OCI-LY1 (cell line): ENCODE measurements at regions not wholly inside any gene's neighbourhood (a gene's known extent, or its start where the extent isn't known, plus 50 kb on each side); places are given as distances from the start of the nearest gene placed in this dataset.

ENCODE experiments used
- H2AFZ ChIP-seq: fragments of 200-600 bp; sonication (generic), shearing (Covaris generic); 2 replicates; pipeline ENCODE4 v1.6.0; 2014; ENCODE audit warnings: antibody characterized with exemption, mild to moderate bottlenecking, low read length
- H3F3A ChIP-seq: fragments of 200-600 bp; sonication (generic), shearing (Covaris generic); 2 replicates; pipeline ENCODE4 v1.6.0; 2014; ENCODE audit warnings: mild to moderate bottlenecking, antibody characterized with exemption, low read length, moderate library complexity; ENCODE audit not compliant: insufficient read depth
- H3K27ac ChIP-seq: fragments of 200-600 bp; sonication (generic); 2 replicates; pipeline ENCODE4 v1.5.1; 2014; ENCODE audit warnings: low read length, mixed run types, mild to moderate bottlenecking, low read depth; ENCODE audit not compliant: poor library complexity, severe bottlenecking
- H3K27me3 ChIP-seq: fragments of 200-600 bp; sonication (generic); 2 replicates; pipeline ENCODE4 v1.6.0; 2014; ENCODE audit warnings: antibody characterized with exemption, mild to moderate bottlenecking, low read length, moderate library complexity; ENCODE audit not compliant: insufficient read depth
- H3K36me3 ChIP-seq: fragments of 200-600 bp; sonication (generic); 2 replicates; pipeline ENCODE4 v1.6.1; 2014; ENCODE audit warnings: mild to moderate bottlenecking, antibody characterized with exemption, low read length, moderate library complexity, mixed read lengths; ENCODE audit not compliant: insufficient read depth
- H3K4me1 ChIP-seq: fragments of 200-600 bp; sonication (generic); 2 replicates; pipeline ENCODE4 v1.5.1; 2014; ENCODE audit warnings: mild to moderate bottlenecking, low read length, moderate library complexity; ENCODE audit not compliant: insufficient read depth, severe bottlenecking
- H3K4me2 ChIP-seq: fragments of 200-600 bp; sonication (generic), shearing (Covaris generic); 2 replicates; pipeline ENCODE4 v1.6.1; 2014; ENCODE audit warnings: low read length
- H3K4me3 ChIP-seq: fragments of 200-600 bp; sonication (generic); 2 replicates; pipeline ENCODE4 v1.5.1; 2014; ENCODE audit warnings: low read length, low read depth, mild to moderate bottlenecking, mixed read lengths; ENCODE audit not compliant: poor library complexity, severe bottlenecking
- H3K79me2 ChIP-seq: fragments of 200-600 bp; shearing (Covaris generic); 2 replicates; pipeline ENCODE4 v1.6.1; 2016; ENCODE audit warnings: mixed run types, low read length, mixed read lengths; ENCODE audit not compliant: insufficient read depth
- H3K9ac ChIP-seq: fragments of 200-600 bp; sonication (generic), shearing (Covaris generic); 2 replicates; pipeline ENCODE4 v1.6.1; 2014; ENCODE audit warnings: mild to moderate bottlenecking, low read length, mixed read lengths
- H3K9me2 ChIP-seq: fragments of 200-600 bp; sonication (generic), shearing (Covaris generic); 2 replicates; pipeline ENCODE4 v1.6.1; 2014; ENCODE audit warnings: low read depth, mild to moderate bottlenecking, low read length, mixed read lengths
- H3K9me3 ChIP-seq: fragments of 200-600 bp; shearing (Covaris generic); 2 replicates; pipeline ENCODE4 v1.6.1; 2014; ENCODE audit warnings: low read length, mixed read lengths
- H4K20me1 ChIP-seq: fragments of 200-600 bp; sonication (generic), shearing (Covaris generic); 2 replicates; pipeline ENCODE4 v1.6.0; 2016; ENCODE audit warnings: mild to moderate bottlenecking, low read length; ENCODE audit not compliant: insufficient read depth
- CTCF ChIP-seq: fragments of 200-600 bp; sonication (generic), shearing (Covaris generic); IDR thresholded peaks from 2 replicates; pipeline ENCODE4 v1.5.1; 2017; ENCODE audit warnings: mild to moderate bottlenecking, antibody characterized with exemption, low read length, moderate library complexity, mixed read lengths
- EZH2 ChIP-seq: fragments of 200-600 bp; sonication (generic), shearing (Covaris generic); IDR thresholded peaks from 2 replicates; pipeline ENCODE4 v1.8.0; 2017; ENCODE audit warnings: borderline replicate concordance, mixed run types, mild to moderate bottlenecking, antibody characterized with exemption, low read length, moderate library complexity, mixed read lengths

GRCh38 chr10:90985321-90985933 lies 64.5 kb upstream of the ANKRD1 start:
- H3K27ac ChIP-seq = no peak overlapping the region
- H3K36me3 ChIP-seq = no peaks in the 10 kb centered on the region
- H3K4me2 ChIP-seq = no peak overlapping the region
- H3K9ac ChIP-seq = no peak overlapping the region
- TF ChIP-seq CTCF (no peak), EZH2 (no peak)
- H4K20me1 ChIP-seq = no peaks in the 10 kb centered on the region
- H3K4me3 ChIP-seq = no peak overlapping the region
- no peaks in the 10 kb centered on the region for H3K79me2 ChIP-seq
- H3K4me1 ChIP-seq = peaks cover 27% of the 10 kb centered on the region
- no peaks in the 10 kb centered on the region for H3K27me3 ChIP-seq
- H2AFZ ChIP-seq = no peak overlapping the region
- no peaks in the 10 kb centered on the region for H3K9me3 ChIP-seq
- H3K9me2 ChIP-seq = no peaks in the 10 kb centered on the region
- no peaks in the 10 kb centered on the region for H3F3A ChIP-seq

DNA sequence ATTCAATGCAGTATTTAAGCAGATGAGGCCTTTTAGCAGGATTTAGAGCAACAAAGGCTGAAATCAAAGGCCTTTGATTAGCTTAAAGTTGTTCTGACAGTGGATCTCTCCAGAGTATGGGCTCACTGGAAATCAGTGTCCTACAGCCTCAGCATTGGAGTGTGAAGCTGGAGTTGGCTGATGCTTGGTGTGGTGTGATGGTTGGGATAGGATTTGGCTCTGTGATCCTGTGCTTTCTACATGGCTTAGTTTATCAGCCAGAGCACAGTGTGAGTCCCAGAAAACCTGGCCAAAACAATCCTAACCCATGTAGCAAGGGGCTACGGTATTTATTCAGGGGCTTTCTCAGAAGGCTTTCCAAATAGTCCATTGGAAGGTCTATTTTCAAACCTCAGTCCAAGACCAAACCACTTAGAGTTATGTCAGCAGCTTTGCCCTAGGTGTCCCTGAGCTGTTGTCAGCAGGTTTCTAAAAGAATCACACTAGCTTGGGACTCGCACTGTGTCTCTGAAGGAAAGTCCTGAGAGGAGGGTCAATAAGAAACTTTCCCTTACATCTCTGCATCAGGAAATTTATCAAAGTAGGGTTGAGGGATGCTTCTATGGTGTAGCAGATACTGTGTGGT lies 65.4 kb upstream of the ANKRD1 start:
- Histone ChIP-seq H3K27ac (no peak overlapping the region), H3K4me1 (peaks cover 27% of the 10 kb centered on the region), H3K36me3 (no peaks in the 10 kb centered on the region), H2AFZ (no peak overlapping the region), H3K9me3 (no peaks in the 10 kb centered on the region), H3K4me2 (no peak overlapping the region), H3K27me3 (no peaks in the 10 kb centered on the region), H4K20me1 (no peaks in the 10 kb centered on the region), H3K4me3 (no peak overlapping the region), H3K9ac (no peak overlapping the region), H3K9me2 (no peaks in the 10 kb centered on the region), H3K79me2 (no peaks in the 10 kb centered on the region), H3F3A (no peaks in the 10 kb centered on the region)
- TF ChIP-seq EZH2 (no peak), CTCF (no peak)

GRCh38 chr10:90986870-90987269 lies 66.0 kb upstream of the ANKRD1 start:
- H3K36me3 ChIP-seq = no peaks in the 10 kb centered on the region
- H2AFZ ChIP-seq = no peak overlapping the region
- no peaks in the 10 kb centered on the region for H3K27me3 ChIP-seq
- no peak overlapping the region for H3K27ac ChIP-seq
- no peak for TF ChIP-seq CTCF
- no peak for TF ChIP-seq EZH2
- no peak overlapping the region for H3K4me3 ChIP-seq
- H3K9me3 ChIP-seq = no peaks in the 10 kb centered on the region
- peaks cover 27% of the 10 kb centered on the region for H3K4me1 ChIP-seq
- H3F3A ChIP-seq = no peaks in the 10 kb centered on the region
- H3K9me2 ChIP-seq = no peaks in the 10 kb centered on the region
- H3K79me2 ChIP-seq = no peaks in the 10 kb centered on the region
- no peaks in the 10 kb centered on the region for H4K20me1 ChIP-seq
- no peak overlapping the region for H3K9ac ChIP-seq
- no peak overlapping the region for H3K4me2 ChIP-seq
